Activated CD4-positive, alpha-beta T cell treated with anti-CD3 and anti-CD28 coated beads for 24 hours (primary cell): ENCODE measurements at regions not wholly inside any gene's neighbourhood (a gene's known extent, or its start where the extent isn't known, plus 50 kb on each side); places are given as distances from the start of the nearest gene placed in this dataset.
"Not testable (repeated sequence)": the region's sequence is repeated elsewhere in the genome, so short reads cannot be mapped to it uniquely, and the experiment has no call there.

Experiments
- DNase-seq, 2 donors: peaks; one replicate each; pipeline ENCODE4 v3.0.0-alpha.2; 2020; ENCODE audit warnings: low read depth in 2 of 2

DNA sequence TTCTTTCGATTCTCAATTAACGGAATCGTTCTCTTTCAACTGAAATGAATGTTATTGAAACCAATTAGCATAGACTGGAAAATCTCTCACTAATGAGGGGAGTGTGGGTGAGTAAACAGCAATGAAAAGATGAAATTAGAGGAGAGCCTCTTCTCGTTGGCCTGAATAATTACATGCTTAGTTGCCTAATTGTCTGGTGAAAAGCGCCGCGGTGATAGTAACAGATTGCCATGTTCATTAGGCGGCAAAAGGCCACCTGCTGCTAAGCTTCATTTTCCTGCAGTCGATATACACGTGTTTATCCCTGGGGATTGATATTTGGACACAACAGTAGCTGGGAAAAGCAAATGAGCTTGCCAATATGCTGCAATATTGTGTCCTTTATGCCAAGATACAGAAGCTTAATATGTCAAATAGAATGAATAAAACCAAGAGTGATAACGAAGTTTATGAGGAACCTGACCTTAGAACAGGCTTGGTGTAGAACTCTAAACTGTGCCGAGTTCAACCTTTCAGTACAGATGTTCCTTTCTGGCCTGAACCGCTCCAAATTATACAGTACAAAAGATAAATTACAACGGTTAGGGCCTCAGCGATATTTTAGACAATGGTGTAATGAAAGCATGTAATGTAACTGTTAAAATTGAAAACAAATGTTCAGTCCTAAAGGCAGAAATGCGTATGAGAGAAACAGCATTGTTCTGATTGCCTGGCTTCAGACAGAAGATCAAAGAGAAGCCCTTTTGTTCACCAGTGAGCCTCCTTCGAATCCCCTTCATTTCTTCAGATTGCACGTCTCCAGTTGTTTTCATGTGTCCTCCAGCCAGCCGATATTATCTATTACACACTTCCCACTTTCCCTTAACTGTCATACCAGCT lies 185.2 kb downstream of the SHOX2 start:
- no peak for DNase-seq

DNA sequence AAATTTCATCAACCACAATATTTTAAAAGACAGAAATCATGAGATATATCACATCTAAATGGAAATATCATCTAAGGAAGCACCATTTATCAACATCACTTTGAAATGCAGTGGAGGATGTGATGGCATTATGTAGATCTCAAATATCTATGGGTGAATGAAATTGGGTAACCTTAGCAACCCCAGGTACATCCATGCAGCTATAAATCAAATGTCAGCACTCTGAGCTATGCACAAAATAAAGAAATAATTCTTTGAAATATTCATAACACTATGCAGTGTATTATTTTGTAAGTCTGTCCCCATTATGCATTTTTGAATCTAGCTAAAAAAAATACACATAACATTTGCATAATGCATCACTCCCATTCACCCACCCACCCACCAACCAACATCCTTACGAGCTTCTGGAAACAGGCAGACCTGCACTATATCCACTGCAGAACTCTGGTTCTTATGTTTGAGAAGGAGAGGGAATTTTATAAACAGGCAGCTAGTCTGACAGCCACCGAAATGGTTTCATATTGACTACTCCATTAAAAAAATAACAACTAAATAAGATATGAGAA lies 186.8 kb downstream of the SHOX2 start:
- no peak for DNase-seq

DNA sequence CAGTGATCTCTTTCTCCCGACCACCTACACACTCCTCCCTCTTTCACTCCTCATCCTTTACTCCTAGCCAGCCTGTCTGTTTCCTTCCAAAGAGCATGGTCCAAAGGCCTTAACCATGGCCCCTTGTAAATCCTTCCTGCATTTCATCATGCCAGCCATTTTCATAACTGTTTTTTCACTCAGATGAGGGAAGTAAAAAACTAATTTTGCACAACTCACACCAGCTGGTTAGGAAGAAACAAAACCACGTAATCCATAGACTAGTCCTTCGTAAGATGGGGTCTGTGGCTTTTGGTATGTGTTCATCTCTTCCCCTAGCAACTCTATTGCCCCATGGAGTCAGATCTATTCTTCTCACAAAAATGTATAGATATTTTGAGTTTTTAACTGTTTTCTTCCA lies 187.8 kb downstream of the SHOX2 start:
- no peak for DNase-seq

DNA sequence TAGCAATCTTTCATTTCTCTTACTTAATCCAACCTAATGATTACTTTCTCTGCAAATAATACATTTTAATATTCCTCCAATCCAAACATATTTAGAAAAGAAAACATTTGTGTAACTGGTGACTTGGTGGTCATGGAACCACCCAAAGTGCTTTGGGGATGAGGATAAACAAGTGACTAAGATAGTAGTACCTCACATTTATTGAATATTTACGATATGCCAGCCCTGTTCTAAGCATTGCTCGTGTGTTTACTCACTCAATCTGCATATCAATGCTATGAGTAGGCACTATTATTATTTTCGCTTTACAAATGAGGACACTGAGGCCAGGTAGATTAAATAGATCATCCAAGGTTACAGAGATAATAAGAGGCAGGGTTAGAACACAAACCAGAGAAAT lies 189.5 kb downstream of the SHOX2 start:
- DNase-seq = no peak

DNA sequence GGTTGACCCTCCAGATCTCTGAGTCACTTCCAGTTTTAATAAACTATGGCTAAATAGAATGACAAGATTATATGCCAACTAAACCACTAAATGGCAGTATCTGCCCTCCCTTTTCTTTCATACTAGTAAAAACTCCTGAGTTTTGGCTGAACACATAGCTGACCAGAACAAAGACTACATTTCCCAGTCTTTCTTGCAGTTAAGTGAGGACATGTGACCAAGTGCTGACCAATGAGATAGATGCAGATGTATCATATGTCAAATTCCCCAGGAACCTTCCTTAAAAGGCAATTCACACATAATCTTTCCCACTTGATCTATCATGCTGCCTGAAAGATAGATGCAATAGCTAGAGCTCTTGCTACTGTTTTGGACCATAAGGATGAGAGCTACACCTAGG lies 191.3 kb downstream of the SHOX2 start:
- no peak for DNase-seq

DNA sequence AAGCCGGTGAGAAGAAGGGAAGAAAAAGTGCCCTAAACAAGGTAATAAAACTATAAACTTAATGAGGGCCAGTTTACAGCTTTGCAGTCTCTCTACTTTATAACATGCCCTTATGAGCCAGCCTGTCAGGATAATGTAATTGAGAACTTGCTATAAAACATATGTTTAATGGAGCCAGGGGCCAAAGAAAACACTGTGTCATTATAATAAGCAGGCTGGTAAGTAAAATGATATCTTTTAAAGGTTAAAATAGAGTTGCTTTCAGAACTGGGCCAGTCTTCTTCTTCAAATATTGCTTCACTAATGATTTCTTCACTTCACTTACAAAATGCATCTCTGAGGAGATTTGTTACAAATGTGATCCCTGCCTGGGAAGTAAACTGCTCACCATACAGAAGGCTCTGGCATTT lies 192.5 kb downstream of the SHOX2 start:
- no peak for DNase-seq

DNA sequence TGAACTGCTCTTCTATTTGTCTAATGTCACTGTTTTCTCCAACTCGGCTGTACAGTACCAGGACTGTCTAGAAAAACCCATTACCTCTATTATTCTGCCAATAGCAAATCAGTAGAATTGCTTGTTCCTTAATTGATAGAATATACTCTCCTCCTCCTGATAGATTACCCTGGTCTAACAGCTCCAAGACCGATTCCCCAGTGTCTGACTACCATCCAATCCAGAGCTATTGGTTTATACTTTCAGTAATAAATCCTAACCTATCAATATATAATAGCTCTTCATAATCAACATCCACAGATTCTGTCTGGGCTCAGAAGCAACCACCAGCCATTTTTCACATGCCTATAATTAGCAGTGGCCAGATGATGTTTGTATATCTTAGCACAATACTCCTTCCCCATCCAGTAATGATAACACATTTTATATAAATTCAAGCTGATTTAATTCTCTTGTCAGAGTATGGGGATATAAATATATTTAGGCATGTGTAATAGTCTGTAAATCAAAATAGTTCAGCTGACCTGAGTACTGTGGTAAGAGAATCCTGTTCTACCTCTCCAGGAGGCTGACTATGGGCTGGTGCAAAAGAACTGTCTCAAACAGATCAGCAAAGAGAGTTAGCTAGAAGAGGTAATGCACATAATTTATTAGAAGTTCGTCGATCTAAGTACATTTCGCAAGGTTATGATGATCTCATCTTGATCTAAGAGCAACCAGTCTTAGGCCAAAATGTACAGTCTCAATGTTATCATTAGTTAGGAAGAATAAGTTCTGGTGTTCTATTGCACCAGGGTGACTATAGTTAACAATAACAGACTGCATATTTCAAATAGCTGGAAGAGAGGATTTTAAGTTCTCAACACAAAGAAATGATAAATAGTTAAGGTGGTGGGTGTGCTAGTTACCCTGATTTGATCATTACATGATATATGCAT lies 193.4 kb downstream of the SHOX2 start:
- no peak for DNase-seq

DNA sequence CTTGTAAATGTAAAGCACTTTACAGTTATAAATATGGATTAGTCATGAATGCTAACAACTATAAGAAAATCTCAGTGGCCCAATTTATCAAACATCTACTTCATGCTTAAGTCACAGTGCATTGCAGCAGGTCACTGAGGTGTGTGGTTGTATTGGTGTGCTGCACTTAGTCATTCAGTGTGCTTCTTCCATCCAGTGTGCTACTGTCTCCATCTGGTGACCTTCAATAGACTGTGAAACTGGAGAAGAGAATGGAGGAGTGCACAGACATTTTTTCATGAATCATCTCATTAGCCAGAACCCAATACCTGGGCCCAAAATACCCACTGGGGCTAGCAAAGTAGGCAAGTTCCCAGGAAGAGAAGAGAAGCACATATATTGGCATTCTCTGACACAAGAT lies 199.6 kb downstream of the SHOX2 start:
- no peak for DNase-seq

DNA sequence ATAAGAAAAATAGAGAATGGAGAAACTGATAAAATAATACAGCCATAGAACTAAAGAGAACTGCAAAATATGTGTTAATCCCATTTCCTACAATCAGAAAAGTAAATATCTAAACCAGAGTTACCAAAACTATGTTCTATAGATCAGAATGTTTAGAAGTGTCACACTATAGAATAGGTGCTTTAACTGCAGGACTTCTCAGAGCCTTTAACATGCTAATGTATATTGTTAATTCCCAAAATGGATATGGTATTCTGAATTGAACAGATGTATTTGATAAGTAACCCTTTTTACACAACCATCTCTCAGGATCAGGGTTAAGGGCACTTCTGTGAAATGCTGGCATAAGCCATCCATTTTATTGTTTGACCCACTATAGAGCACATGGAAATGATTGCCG lies 200.3 kb downstream of the SHOX2 start:
- no peak for DNase-seq

DNA sequence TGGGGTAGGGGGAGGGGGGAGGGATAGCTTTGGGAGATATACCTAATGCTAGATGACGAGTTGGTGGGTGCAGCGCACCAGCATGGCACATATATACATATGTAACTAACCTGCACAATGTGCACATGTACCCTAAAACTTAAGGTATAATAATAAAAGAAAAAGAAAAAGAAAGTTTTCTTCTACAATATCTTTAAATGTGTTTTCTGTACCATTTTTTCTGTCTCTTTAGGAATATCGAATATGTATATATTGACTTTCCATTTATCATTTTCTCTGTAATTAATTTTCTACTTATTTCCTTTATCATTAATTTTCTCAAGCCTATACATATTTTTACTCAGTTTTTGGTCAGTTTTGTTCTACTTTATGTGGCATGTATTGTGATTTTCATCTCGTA lies 203.5 kb downstream of the SHOX2 start:
- not testable (repeated sequence) for DNase-seq

DNA sequence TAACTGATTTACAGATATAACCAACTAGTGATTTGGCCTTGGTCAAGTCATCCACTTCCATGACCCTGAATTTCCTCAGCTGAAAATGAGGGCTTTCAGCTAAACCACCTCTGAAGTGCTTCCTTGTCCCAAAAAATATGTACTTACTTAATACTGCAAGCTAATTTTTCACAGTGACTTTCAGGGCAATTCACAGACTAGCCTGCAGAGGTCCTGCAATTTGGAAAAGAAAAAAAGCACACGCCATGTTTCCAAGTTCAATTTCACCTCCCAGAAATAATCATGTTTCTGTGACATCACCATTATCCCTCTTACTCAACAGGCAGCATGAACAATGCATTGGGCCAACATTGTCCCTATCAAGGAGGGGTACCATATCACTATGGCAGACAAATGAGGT lies 218.2 kb downstream of the SHOX2 start:
- no peak for DNase-seq

DNA sequence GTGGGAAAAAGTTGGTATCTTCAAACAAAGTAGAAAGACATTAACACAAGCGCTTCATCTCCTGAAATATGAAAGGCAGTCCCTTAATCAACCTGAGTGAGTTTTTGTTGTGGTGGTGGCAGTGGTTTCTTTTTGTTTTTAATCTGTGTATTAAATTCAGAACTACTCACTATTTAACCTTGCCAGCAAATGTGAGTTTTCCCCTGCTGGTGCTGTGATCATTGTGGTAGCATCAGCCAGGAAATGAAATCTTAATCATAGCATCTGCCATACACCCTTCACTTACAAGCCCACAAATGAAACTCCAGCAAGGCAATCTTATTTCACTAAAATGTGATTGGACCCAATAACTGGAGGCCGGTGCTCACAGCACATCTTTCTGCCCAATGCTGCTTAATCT lies 229.7 kb downstream of the SHOX2 start:
- DNase-seq = no peak

DNA sequence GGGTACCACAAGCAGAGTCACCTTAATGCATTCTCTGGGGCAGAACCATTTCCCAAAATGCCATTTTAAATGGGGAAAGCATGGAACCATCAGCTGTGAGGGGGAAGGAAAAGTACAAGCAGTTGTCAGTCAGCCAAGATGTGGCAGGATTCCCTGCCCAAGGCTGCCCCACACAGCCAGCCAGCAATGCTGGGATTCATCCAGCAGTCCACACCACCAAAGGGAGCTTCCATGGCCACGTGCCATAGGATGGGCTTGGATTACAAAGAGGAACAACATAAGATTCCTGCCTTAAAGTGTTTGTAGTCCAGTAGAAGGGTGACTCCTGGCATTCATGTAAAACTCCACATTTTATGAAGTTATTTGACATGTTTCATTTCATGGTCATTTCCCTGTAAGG lies 233.3 kb downstream of the SHOX2 start:
- no peak for DNase-seq

DNA sequence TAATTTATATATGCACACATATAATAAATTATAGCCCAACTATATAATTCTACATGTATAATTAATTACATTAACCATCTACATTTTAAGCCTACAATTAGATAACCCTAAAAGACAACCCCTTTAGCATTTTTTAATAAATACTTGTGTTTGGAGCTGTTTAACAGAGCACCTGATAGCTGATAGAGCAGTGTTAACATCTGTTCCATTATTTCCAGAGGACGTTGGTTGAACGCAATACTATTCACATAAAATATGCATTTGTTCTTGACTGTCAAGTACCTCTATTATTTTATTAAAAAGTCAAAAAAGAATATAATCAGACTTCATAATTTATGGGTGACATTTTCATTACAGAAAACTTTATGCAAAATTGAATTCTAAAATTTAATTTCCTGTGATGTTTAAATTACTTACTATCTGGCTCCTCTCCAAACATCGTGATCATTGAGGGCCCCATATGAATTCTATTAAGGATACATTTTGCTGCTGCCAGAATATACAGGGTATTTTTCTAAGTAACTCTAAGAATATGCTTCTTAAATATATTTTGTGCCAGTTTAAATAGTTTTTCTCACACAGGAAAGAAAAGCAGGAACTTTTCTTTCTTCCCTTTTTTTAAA lies 234.3 kb downstream of the SHOX2 start:
- no peak for DNase-seq

DNA sequence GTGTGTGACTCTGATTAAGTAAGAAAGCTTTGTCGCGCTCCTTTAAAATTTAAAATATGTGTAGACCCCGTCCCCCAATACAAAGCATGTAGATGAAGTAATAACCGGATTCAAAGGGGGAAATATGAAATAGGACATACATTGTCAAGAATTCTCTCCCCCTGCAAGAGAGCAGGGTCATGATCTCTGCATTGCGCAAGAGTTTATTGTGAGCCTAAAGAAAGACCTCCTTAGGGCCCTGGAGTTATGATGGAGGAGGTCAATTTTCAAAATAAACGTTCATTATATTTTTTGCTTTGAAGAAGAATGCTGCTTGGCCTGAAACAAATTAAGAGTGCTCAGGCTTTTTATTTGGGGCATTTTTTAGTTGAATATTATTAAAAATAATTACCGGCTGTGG lies 235.0 kb downstream of the SHOX2 start:
- DNase-seq = no peak

DNA sequence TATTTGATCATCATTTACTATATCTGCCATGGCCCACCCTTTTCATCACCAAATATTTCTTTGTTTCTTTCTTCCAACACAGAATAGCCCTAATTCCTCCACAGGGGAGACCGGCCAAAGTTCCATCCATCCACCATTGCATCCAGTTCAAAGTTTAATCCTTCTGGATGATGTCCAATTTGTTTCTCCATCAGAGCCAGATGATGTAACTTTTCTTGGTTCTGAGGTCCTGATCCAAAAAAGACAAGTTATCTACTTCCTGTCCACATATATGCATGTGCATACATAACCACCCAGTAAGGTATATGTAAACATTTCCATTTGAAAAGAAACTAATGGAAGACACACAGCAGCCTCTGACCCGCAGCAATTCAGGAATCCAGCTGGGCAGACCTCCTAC lies 237.3 kb downstream of the SHOX2 start:
- no peak for DNase-seq

DNA sequence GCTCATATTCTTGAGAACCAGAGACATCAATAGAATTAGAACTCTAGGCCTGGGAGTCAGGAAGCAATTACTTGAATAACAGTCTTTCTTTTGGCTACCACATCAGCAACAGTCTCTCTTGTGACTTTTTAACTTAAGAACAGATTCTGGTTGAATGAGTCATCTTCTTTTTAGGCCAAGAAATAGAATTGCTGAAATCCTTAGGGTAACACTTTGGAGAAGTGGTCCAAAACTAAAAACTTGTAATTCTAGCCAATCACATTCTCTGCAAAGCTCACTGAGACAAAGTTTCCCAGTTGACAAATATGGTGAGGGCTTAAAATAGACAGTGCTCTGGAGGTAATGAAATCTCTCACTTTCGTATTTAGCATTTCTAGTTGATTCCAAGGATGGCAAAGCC lies 238.0 kb downstream of the SHOX2 start:
- no peak for DNase-seq

DNA sequence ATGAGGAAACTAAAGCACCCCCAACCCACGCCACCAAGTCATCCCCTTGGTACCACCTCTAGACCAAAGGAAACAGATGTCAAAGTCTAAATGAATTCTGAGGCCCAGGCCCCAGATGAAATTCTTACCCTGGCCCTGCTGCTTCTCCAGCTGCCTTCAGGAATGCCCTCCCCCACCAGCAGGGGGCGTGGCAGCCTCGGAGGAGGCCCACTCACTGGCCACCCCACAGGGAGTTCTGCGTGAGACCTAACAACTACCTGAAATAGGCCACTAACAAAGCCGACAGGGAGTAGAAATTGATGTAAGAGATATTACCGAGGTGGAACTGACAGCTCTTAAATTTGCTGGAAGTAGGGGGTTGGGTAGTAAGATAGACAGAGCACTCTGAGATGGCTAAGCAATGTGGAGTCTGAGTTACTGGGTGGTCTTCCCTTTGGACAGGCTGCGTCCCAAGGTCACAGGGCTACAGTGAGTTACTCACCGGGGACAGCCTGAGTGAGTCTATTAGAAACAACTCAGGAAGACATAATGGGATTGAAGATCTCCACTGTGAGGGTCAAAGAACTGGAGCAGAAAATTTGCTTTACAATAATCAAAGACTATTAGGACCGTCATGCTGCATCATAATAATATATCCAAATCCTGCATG lies 240.7 kb downstream of the SHOX2 start:
- peak; percentile 2 to 19 for DNase-seq

DNA sequence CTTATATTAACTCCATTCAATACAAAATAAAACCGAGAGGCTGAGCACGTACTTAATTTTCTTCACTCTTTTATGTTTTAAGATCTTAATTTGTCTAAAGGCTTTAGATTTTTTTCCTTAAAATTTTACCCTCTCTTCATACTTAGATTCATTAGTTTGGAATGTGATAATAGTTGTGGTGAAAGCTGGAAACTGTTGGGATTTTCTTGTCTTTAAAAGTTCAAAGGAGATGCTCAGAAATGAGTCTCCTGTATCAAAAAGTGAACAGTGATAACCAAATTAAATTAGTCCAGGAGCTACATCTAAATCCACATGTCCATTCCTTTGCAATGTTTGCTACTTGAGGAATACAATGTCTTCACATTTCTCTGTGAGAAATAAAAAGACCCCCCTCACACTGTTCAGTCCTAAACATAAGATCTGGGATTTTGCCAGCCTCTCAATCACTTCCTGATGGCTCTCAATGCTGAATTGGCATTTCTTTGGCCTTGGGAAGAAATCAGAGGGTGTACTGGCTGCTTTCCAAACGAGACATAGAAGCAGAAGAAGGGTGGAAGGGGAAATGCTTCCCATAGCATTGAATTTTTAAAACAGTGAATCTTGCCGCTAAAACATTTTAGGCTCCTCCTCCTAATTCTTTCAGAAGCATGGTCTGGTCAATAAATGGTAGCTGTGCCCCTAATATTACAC lies 245.0 kb downstream of the SHOX2 start:
- no peak for DNase-seq

DNA sequence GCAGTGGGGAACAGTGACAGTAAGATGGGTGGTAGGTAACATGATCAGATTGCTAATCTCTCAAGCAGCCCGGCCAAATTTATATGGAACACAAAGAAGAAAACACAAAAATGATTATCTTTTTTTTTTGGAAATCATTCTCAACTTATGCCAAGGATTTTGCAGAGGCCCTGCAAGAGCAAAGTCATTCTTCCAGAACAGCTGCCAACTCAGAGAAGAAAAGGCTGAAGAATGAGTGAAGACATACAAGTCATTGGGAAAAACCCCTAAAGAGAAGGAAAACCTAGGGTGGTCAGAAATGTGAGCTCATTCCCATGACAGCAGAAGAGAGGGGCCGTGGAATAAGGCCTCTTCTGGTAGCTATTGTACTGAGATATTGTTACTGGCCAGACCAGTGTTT lies 246.7 kb downstream of the SHOX2 start:
- DNase-seq = no peak

DNA sequence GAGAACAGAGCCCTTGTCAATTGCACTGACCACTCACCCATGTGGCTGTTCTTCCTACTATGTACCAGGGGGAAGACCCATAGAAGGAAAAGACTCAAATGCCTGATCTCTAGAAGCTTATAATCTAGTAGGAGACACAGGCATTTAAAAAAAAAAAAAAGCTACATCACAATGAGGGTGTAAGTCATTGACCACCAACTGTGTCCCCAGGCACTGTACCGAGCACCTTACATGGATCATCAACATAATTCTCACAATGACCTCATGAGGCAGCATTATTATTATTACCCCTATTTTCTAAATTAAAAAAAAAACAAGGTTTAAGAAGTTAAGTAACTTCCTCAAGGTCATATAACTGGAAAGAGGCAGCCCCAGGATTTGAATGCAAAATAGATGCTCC lies 247.4 kb downstream of the SHOX2 start:
- no peak for DNase-seq
